HEK293 (cell line): ENCODE measurements at regions not wholly inside any gene's neighbourhood (a gene's known extent, or its start where the extent isn't known, plus 50 kb on each side); places are given as distances from the start of the nearest gene placed in this dataset.

ENCODE experiments used
- KLF7 ChIP-seq: fragments of 450-650 bp; formaldehyde crosslinking; IDR thresholded peaks from 2 replicates; pipeline ENCODE4 v1.5.1; 2016; ENCODE audit warnings: missing biosample characterization, missing genetic modification characterization, borderline replicate concordance
- PBX3 ChIP-seq: sonication (generic); formaldehyde crosslinking; IDR thresholded peaks from 2 replicates; pipeline ENCODE4 v1.8.1; 2022; ENCODE audit warnings: mild to moderate bottlenecking, moderate library complexity, missing genetic modification reagents
- REPIN1 ChIP-seq: fragments of 450-650 bp; formaldehyde crosslinking; IDR thresholded peaks from 2 replicates; pipeline ENCODE4 v1.5.1; 2017; ENCODE audit warnings: missing biosample characterization, missing genetic modification characterization, low read depth
- TRIM28 ChIP-seq: IDR thresholded peaks from 2 replicates; pipeline ENCODE4 v1.6.1; 2011; ENCODE audit warnings: low read length, control low read depth, borderline replicate concordance
- ZBTB26 ChIP-seq: fragments of 450-650 bp; formaldehyde crosslinking; optimal IDR thresholded peaks from 2 replicates; pipeline ENCODE3; 2016; ENCODE audit warnings: missing biosample characterization, mild to moderate bottlenecking, missing genetic modification characterization
- ZBTB48 ChIP-seq: fragments of 450-650 bp; formaldehyde crosslinking; IDR thresholded peaks from 2 replicates; pipeline ENCODE4 v1.5.1; 2016; ENCODE audit warnings: missing biosample characterization, missing genetic modification characterization
- ZBTB8A ChIP-seq: fragments of 450-650 bp; formaldehyde crosslinking; IDR thresholded peaks from 2 replicates; pipeline ENCODE4 v1.5.1; 2016; ENCODE audit warnings: missing biosample characterization, missing genetic modification characterization
- ZFP69B ChIP-seq: fragments of 450-650 bp; formaldehyde crosslinking; IDR thresholded peaks from 2 replicates; pipeline ENCODE4 v1.5.1; 2016; ENCODE audit warnings: missing biosample characterization, missing genetic modification characterization
- ZNF366 ChIP-seq: fragments of 450-650 bp; formaldehyde crosslinking; conservative IDR thresholded peaks from 2 replicates; pipeline ENCODE4 v1.5.1; 2016; ENCODE audit warnings: missing biosample characterization, missing genetic modification characterization
- ZNF423 ChIP-seq: fragments of 450-650 bp; formaldehyde crosslinking; IDR thresholded peaks from 2 replicates; pipeline ENCODE4 v1.5.1; 2016; ENCODE audit warnings: missing biosample characterization, missing genetic modification characterization
- ZNF473 ChIP-seq: fragments of 450-650 bp; formaldehyde crosslinking; IDR thresholded peaks from 2 replicates; pipeline ENCODE4 v1.5.1; 2017; ENCODE audit warnings: missing biosample characterization, missing genetic modification characterization
- ZNF488 ChIP-seq: fragments of 450-650 bp; formaldehyde crosslinking; IDR thresholded peaks from 2 replicates; pipeline ENCODE4 v1.5.1; 2016; ENCODE audit warnings: missing biosample characterization, missing genetic modification characterization
- ZNF529 ChIP-seq: fragments of 450-650 bp; formaldehyde crosslinking; IDR thresholded peaks from 2 replicates; pipeline ENCODE4 v1.5.1; 2017; ENCODE audit warnings: missing genetic modification characterization, missing biosample characterization; ENCODE audit not compliant: insufficient replicate concordance
- ZNF548 ChIP-seq: fragments of 450-650 bp; formaldehyde crosslinking; IDR thresholded peaks from 2 replicates; pipeline ENCODE4 v1.5.1; 2016; ENCODE audit warnings: missing biosample characterization, missing genetic modification characterization
- ZNF571 ChIP-seq: fragments of 450-650 bp; formaldehyde crosslinking; IDR thresholded peaks from 2 replicates; pipeline ENCODE4 v1.5.0; 2017; ENCODE audit warnings: missing biosample characterization, missing genetic modification characterization
- ZNF580 ChIP-seq: fragments of 450-650 bp; formaldehyde crosslinking; IDR thresholded peaks from 2 replicates; pipeline ENCODE4 v1.5.1; 2016; ENCODE audit warnings: missing biosample characterization, missing genetic modification characterization
- ZNF626 ChIP-seq: fragments of 450-650 bp; sonication (Bioruptor Pico); formaldehyde crosslinking; IDR thresholded peaks from 2 replicates; pipeline ENCODE4 v1.5.1; 2018; ENCODE audit warnings: missing biosample characterization, missing genetic modification characterization, inconsistent platforms
- ZNF645 ChIP-seq: fragments of 450-650 bp; formaldehyde crosslinking; IDR thresholded peaks from 2 replicates; pipeline ENCODE4; 2016; ENCODE audit warnings: missing biosample characterization, missing genetic modification characterization
- ZNF654 ChIP-seq: fragments of 450-650 bp; formaldehyde crosslinking; IDR thresholded peaks from 2 replicates; pipeline ENCODE4 v1.5.1; 2016; ENCODE audit warnings: low read depth, missing biosample characterization, missing genetic modification characterization
- ZNF692 ChIP-seq: fragments of 450-650 bp; formaldehyde crosslinking; IDR thresholded peaks from 2 replicates; pipeline ENCODE4 v1.5.1; 2016; ENCODE audit warnings: missing biosample characterization, missing genetic modification characterization
- ZNF768 ChIP-seq: fragments of 450-650 bp; formaldehyde crosslinking; IDR thresholded peaks from 2 replicates; pipeline ENCODE4 v1.5.1; 2018; ENCODE audit warnings: missing biosample characterization, mild to moderate bottlenecking, missing genetic modification characterization
- ZNF830 ChIP-seq: fragments of 450-650 bp; IDR thresholded peaks from 2 replicates; pipeline ENCODE4 v1.5.0; 2018; ENCODE audit warnings: missing biosample characterization, missing genetic modification characterization, low read depth, mild to moderate bottlenecking, moderate library complexity
- TF ChIP-seq, protein P1 (sequence below): fragments of 450-650 bp; IDR thresholded peaks from 2 replicates; pipeline ENCODE4 v1.5.1; 2018; ENCODE audit warnings: missing biosample characterization, missing genetic modification characterization
- TF ChIP-seq, protein P2 (sequence below): fragments of 450-650 bp; formaldehyde crosslinking; IDR thresholded peaks from 2 replicates; pipeline ENCODE4 v1.5.1; 2017; ENCODE audit warnings: missing biosample characterization, missing genetic modification characterization
- TF ChIP-seq, protein P3 (sequence below): fragments of 450-650 bp; formaldehyde crosslinking; IDR thresholded peaks from 2 replicates; pipeline ENCODE4 v1.5.1; 2017; ENCODE audit warnings: missing biosample characterization, missing genetic modification characterization

DNA sequence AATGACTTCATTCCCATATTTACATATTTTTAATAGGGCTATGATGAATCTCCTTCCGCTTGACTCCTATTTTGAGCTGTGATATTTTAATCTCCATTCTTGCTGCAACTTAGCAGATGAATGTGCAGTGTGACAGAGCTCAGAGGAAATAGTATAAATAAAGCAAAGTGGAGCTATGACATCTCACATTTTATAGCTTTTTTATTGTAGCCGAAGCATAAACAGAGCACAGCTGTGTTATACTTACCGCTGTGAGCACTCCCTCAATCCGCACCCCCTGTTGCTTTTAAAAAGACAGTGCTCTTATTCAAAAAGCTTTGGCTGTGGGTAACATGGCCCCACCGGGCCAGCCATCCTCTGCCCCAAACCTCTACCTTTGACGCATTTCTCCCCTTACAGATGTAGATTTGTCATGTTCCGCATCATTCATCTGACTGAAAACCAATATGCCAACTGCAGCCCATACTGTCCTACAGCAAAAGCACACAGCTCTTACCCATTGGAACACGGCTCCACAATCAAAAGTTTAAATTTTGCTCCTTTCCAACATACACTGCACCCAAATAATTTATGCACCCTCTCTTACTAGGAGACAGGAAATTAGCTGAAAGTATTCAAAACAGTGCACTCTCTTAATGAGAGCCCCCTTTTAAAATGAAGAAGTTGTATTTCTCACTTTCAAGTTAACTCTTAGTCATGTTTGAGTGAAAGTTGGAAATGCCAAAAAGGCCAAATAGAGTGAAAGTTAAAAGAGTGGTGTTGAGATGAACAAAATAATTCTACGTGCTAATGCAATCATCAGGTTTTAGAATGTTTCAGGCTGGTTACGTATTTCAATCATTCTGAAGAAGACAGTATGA, 429.3 kb upstream of the SOX5 start (continued):
- no peak for TF ChIP-seq PBX3 (CRISPR knock-in tag)
- TF ChIP-seq ZBTB26: no peak
- no peak for TF ChIP-seq ZNF473 (tag by site-specific recombination)
- no peak for TF ChIP-seq ZNF645 (tag by site-specific recombination)
- peak; percentile 91 for TF ChIP-seq ZFP69B (tag by site-specific recombination)
- no peak for TF ChIP-seq ZNF529
- TF ChIP-seq ZNF580 (tag by site-specific recombination): peak; percentile 91
- no peak for TF ChIP-seq ZNF488 (tag by site-specific recombination)
- peak; percentile 68 for TF ChIP-seq ZBTB8A (tag by site-specific recombination)
- TF ChIP-seq ZNF830: no peak
- TF ChIP-seq ZNF654: no peak
- TF ChIP-seq, protein P1, sequence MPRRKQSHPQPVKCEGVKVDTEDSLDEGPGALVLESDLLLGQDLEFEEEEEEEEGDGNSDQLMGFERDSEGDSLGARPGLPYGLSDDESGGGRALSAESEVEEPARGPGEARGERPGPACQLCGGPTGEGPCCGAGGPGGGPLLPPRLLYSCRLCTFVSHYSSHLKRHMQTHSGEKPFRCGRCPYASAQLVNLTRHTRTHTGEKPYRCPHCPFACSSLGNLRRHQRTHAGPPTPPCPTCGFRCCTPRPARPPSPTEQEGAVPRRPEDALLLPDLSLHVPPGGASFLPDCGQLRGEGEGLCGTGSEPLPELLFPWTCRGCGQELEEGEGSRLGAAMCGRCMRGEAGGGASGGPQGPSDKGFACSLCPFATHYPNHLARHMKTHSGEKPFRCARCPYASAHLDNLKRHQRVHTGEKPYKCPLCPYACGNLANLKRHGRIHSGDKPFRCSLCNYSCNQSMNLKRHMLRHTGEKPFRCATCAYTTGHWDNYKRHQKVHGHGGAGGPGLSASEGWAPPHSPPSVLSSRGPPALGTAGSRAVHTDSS: no peak
- TF ChIP-seq ZNF692 (tag by site-specific recombination): peak; percentile 95
- TF ChIP-seq ZNF423 (tag by site-specific recombination): 0 out of 2 replicates have a peak, but pooled peaks have one; percentile 33
- no peak for TF ChIP-seq ZNF768 (tag by site-specific recombination)
- TF ChIP-seq ZNF571 (tag by site-specific recombination): no peak
- TF ChIP-seq ZNF548: no peak
- TF ChIP-seq ZNF626 (tag by site-specific recombination): peak; percentile 53; the same call in 1 of the 2 replicates
- TF ChIP-seq, protein P2, sequence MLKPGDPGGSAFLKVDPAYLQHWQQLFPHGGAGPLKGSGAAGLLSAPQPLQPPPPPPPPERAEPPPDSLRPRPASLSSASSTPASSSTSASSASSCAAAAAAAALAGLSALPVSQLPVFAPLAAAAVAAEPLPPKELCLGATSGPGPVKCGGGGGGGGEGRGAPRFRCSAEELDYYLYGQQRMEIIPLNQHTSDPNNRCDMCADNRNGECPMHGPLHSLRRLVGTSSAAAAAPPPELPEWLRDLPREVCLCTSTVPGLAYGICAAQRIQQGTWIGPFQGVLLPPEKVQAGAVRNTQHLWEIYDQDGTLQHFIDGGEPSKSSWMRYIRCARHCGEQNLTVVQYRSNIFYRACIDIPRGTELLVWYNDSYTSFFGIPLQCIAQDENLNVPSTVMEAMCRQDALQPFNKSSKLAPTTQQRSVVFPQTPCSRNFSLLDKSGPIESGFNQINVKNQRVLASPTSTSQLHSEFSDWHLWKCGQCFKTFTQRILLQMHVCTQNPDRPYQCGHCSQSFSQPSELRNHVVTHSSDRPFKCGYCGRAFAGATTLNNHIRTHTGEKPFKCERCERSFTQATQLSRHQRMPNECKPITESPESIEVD: peak; percentile 97
- TF ChIP-seq ZBTB48 (tag by site-specific recombination): no peak
- no peak for TF ChIP-seq REPIN1 (tag by site-specific recombination)
- peak; percentile 90 for TF ChIP-seq TRIM28
- 0 out of 2 replicates have a peak, but pooled peaks have one; percentile 36 for TF ChIP-seq KLF7 (tag by site-specific recombination)
- TF ChIP-seq ZNF366 (tag by site-specific recombination): peak; percentile 41; the same call in 1 of the 2 replicates
- TF ChIP-seq, protein P3, sequence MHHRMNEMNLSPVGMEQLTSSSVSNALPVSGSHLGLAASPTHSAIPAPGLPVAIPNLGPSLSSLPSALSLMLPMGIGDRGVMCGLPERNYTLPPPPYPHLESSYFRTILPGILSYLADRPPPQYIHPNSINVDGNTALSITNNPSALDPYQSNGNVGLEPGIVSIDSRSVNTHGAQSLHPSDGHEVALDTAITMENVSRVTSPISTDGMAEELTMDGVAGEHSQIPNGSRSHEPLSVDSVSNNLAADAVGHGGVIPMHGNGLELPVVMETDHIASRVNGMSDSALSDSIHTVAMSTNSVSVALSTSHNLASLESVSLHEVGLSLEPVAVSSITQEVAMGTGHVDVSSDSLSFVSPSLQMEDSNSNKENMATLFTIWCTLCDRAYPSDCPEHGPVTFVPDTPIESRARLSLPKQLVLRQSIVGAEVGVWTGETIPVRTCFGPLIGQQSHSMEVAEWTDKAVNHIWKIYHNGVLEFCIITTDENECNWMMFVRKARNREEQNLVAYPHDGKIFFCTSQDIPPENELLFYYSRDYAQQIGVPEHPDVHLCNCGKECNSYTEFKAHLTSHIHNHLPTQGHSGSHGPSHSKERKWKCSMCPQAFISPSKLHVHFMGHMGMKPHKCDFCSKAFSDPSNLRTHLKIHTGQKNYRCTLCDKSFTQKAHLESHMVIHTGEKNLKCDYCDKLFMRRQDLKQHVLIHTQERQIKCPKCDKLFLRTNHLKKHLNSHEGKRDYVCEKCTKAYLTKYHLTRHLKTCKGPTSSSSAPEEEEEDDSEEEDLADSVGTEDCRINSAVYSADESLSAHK (tag by site-specific recombination): peak; percentile 85
